K562 (cell line): ENCODE measurements at regions not wholly inside any gene's neighbourhood (a gene's known extent, or its start where the extent isn't known, plus 50 kb on each side); places are given as distances from the start of the nearest gene placed in this dataset.

Source experiments
- ATAC-seq: fragments of 200-7000 bp; cut with Tn5 transposase; 3 replicates; pipeline ENCODE4 v1.9.1; 2020; ENCODE audit warnings: moderate library complexity
- BruUV-seq: library from RNA; stranded (reverse); fragments of 400-500 nt; replicated peaks from 2 replicates; lab custom pipeline; 2021; lab: Mats Ljungman, UMichigan
- CTCF ChIA-PET: fragments of 300-600 bp; formaldehyde crosslinking; extraction: SDS; loops from one replicate; lab custom pipeline; 2021; ENCODE audit warnings: low intra/inter-chr PET ratio; lab: Yijun Ruan, JAX
- POLR2A ChIA-PET: fragments of 300-600, 350-650 bp; sonication (Branson Sonifier 250); formaldehyde crosslinking; extraction: SDS; loops from one replicate; lab custom pipeline; 2021; ENCODE audit warnings: antibody characterized with exemption, inconsistent platforms; lab: Yijun Ruan, JAX
- DNase-seq, 4 experiments: peaks; one replicate each; pipeline versions ENCODE4 v3.0.0 to v3.0.0-alpha.2; 2011 to 2018; ENCODE audit warnings: low spot score in 3 of 4, mixed read lengths in 3 of 4; ENCODE audit errors: extremely low read depth in 1 of 4
- FAIRE-seq: peaks from 2 replicates; lab custom pipeline; 2011; peaks lifted over from hg19 to GRCh38; lab: Jason Lieb, UNC
- H2AFZ ChIP-seq: 2 replicates; pipeline ENCODE4 v1.6.0; 2011; ENCODE audit warnings: low read depth, low read length, control low read depth, inconsistent platforms
- H3K27ac ChIP-seq: fragments of 200-600 bp; 3 replicates; pipeline ENCODE4 v1.8.0; 2011; ENCODE audit warnings: low read depth, mild to moderate bottlenecking, control low read depth, inconsistent platforms, low read length, moderate library complexity, mixed read lengths; ENCODE audit errors: extremely low read depth
- H3K27me3 ChIP-seq, 2 experiments: fragments of 300-600 bp in 1 of 2; 2 replicates in 1 of 2; 3 replicates in 1 of 2; pipeline versions ENCODE4 v1.6.0 to v1.8.0; 2011; ENCODE audit warnings: inconsistent platforms in 2 of 2, low read length in 2 of 2, mild to moderate bottlenecking in 1 of 2, mixed read lengths in 1 of 2, moderate library complexity in 1 of 2; ENCODE audit not compliant: control insufficient read depth in 2 of 2, insufficient read depth in 2 of 2
- H3K36me3 ChIP-seq: fragments of 300-600 bp; 3 replicates; pipeline ENCODE4 v1.8.0; 2011; ENCODE audit warnings: mild to moderate bottlenecking, low read length, inconsistent platforms; ENCODE audit not compliant: control insufficient read depth, insufficient read depth
- H3K4me1 ChIP-seq, 2 experiments: fragments of 200-600 bp in 1 of 2; replicated peaks in 1 of 2; 2 replicates in 1 of 2; 3 replicates in 1 of 2; pipeline versions ENCODE4 v1.5.1 to v1.8.0; 2011; ENCODE audit warnings: inconsistent platforms in 2 of 2, low read length in 2 of 2, mild to moderate bottlenecking in 1 of 2, mixed read lengths in 1 of 2, moderate library complexity in 1 of 2; ENCODE audit not compliant: control insufficient read depth in 2 of 2, insufficient read depth in 2 of 2
- H3K4me2 ChIP-seq: 2 replicates; pipeline ENCODE4 v1.6.1; 2011; ENCODE audit warnings: low read length, control low read depth, inconsistent platforms, mixed read lengths; ENCODE audit not compliant: insufficient read depth
- H3K4me3 ChIP-seq: fragments of 200-600 bp; sonication (generic), shearing (Covaris generic); 2 replicates; pipeline ENCODE4 v1.5.1; 2016; ENCODE audit warnings: control low read depth, inconsistent platforms
- H3K79me2 ChIP-seq: fragments of 200-600 bp; 3 replicates; pipeline ENCODE4 v1.8.0; 2011; ENCODE audit warnings: low read length, inconsistent platforms; ENCODE audit not compliant: control insufficient read depth, insufficient read depth
- H3K9ac ChIP-seq, 2 experiments: 2 replicates each; pipeline versions ENCODE4 v1.6.0 to v1.6.1; 2011; ENCODE audit warnings: low read depth in 2 of 2, low read length in 2 of 2, control low read depth in 1 of 2, inconsistent platforms in 1 of 2, mild to moderate bottlenecking in 1 of 2, mixed read lengths in 1 of 2; ENCODE audit not compliant: insufficient read depth in 1 of 2
- H3K9me1 ChIP-seq: one replicate; pipeline ENCODE4 v1.6.0; 2011; ENCODE audit warnings: inconsistent platforms, mild to moderate bottlenecking, low read length, moderate library complexity; ENCODE audit not compliant: control insufficient read depth, insufficient read depth
- H3K9me3 ChIP-seq: replicated peaks from 2 replicates; pipeline ENCODE4 v1.5.1; 2011; ENCODE audit warnings: low read depth, low read length, inconsistent platforms; ENCODE audit not compliant: control insufficient read depth, insufficient read depth
- H4K20me1 ChIP-seq: replicated peaks from 2 replicates; pipeline ENCODE4 v1.6.1; 2011; ENCODE audit warnings: low read length, inconsistent platforms, mixed read lengths; ENCODE audit not compliant: control insufficient read depth, insufficient read depth
- CREB3L1 ChIP-seq: fragments of 450-650 bp; IDR thresholded peaks from 2 replicates; pipeline ENCODE4 v1.6.1; 2014; ENCODE audit warnings: low read depth, mild to moderate bottlenecking, moderate library complexity, borderline replicate concordance
- CREBBP ChIP-seq: IDR thresholded peaks from one replicate; pipeline ENCODE4 v1.6.1; 2012; ENCODE audit warnings: low read depth, mild to moderate bottlenecking, control low read depth, inconsistent platforms, low read length
- EHMT2 ChIP-seq: fragments of 450-650 bp; IDR thresholded peaks from 2 replicates; pipeline ENCODE4 v1.6.1; 2018; ENCODE audit warnings: antibody characterized with exemption
- L3MBTL2 ChIP-seq: fragments of 450-650 bp; IDR thresholded peaks from 2 replicates; pipeline ENCODE4 v1.6.1; 2016; ENCODE audit warnings: mild to moderate bottlenecking, moderate library complexity
- SFPQ ChIP-seq: fragments of 200-400 bp; formaldehyde crosslinking; IDR thresholded peaks from 2 replicates; pipeline ENCODE4 v1.6.1; 2017; ENCODE audit warnings: mild to moderate bottlenecking, low read depth, low read length, moderate library complexity
- SP2 ChIP-seq: IDR thresholded peaks from 2 replicates; pipeline ENCODE4 v1.6.1; 2011; ENCODE audit warnings: mild to moderate bottlenecking, low read depth, low read length, moderate library complexity; ENCODE audit not compliant: poor library complexity, severe bottlenecking; ENCODE audit errors: extremely low read depth
- ZNF23 ChIP-seq: fragments of 250-450 bp; sonication (Bioruptor Pico); IDR thresholded peaks from 2 replicates; pipeline ENCODE4 v1.4.0; 2020; ENCODE audit warnings: mild to moderate bottlenecking
- WGBS: fragments of 100-300 bp; shearing (Covaris generic); methylation state at CpG from one replicate; pipeline ENCODE4 v1.1.6; 2016; ENCODE audit warnings: low coverage, mixed read lengths; ENCODE audit not compliant: insufficient coverage; ENCODE audit errors: missing lambda C conversion rate; 5-methylcytosine and 5-hydroxymethylcytosine counted together
- in situ Hi-C: fragments of 300-500 bp; cut with MboI; formaldehyde crosslinking; loops from 4 replicates; pipeline ENCODE4 v1.15.0; 2018; ENCODE audit warnings: inconsistent platforms, mixed read lengths
- intact Hi-C: fragments of 100-400 bp; cut with micrococcal nuclease; formaldehyde crosslinking; loops from 2 replicates; pipeline ENCODE4 v1.14.2; 2022
- TF ChIP-seq, protein P1 (sequence below), 2 experiments: fragments of 200-800 bp in 1 of 2; sonication (Bioruptor generic) in 1 of 2; sonication (generic) in 1 of 2; formaldehyde crosslinking in 1 of 2; IDR thresholded peaks in 1 of 2; conservative IDR thresholded peaks in 1 of 2; 2 replicates each; pipeline versions ENCODE4 v1.5.0 to v1.6.1; 2016 to 2020; ENCODE audit warnings: missing compliant biosample characterization in 1 of 2, missing genetic modification characterization in 1 of 2, missing genetic modification reagents in 1 of 2
- TF ChIP-seq, protein P2 (sequence below): sonication (generic); formaldehyde crosslinking; IDR thresholded peaks from 2 replicates; pipeline ENCODE4 v1.8.0; 2022; ENCODE audit warnings: mild to moderate bottlenecking, missing genetic modification reagents

GRCh38 chr12:116642683-116643082 lies 83.5 kb downstream of the MAP1LC3B2 start (continued):
- peak; percentile 65; the same call in 1 of the 2 replicates for TF ChIP-seq ZNF23 (CRISPR knock-in tag)
- peak; percentile 34; the same call in 1 of the 2 replicates for TF ChIP-seq L3MBTL2
- no peak for TF ChIP-seq SP2
- no peak for TF ChIP-seq CREBBP
- peak; percentile 98 for TF ChIP-seq CREB3L1
- TF ChIP-seq EHMT2: peak; percentile 88

DNA sequence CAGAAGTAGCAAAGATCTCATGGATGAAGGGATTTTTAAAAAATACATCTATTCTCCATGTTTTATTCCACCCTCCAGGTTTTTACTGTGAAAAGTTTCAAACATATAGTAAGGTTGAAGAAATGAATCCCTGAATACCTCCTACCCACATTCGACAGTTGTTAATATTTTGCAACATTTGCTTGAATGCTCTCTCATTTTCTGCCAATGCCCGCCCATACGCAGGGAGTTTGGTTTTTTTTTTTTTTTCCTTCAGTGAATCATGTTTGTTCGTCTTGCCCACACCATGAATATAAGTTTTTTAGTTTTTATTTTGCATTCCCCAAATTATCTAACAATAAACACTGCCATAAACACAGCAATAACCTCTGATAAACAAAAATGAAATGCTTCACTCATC lies 82.9 kb downstream of the MAP1LC3B2 start:
- CTCF ChIA-PET: no interaction called here
- Histone ChIP-seq H3K27ac (no peak overlapping the region), H3K9me3 (no peaks in the 10 kb centered on the region), H3K79me2 (no peaks in the 10 kb centered on the region), H3K36me3 (no peaks in the 10 kb centered on the region), H3K4me1 (no peaks in the 10 kb centered on the region), H3K27me3 (peaks cover 12 to 33% of the 10 kb centered on the region in 2 experiments), H3K9me1 (no peaks in the 10 kb centered on the region), H3K9ac (no peak overlapping the region), H4K20me1 (no peaks in the 10 kb centered on the region), H3K4me2 (no peak overlapping the region), H3K4me3 (no peak overlapping the region), H2AFZ (peak overlapping the region; percentile 3; the same call in 1 of the 2 replicates)
- no peak for ATAC-seq
- no peak for FAIRE-seq
- intact Hi-C loops (no loop called here), in situ Hi-C loops (no loop called here)
- no peak for DNase-seq
- no TSS peak for BruUV-seq
- TF ChIP-seq, protein P1, sequence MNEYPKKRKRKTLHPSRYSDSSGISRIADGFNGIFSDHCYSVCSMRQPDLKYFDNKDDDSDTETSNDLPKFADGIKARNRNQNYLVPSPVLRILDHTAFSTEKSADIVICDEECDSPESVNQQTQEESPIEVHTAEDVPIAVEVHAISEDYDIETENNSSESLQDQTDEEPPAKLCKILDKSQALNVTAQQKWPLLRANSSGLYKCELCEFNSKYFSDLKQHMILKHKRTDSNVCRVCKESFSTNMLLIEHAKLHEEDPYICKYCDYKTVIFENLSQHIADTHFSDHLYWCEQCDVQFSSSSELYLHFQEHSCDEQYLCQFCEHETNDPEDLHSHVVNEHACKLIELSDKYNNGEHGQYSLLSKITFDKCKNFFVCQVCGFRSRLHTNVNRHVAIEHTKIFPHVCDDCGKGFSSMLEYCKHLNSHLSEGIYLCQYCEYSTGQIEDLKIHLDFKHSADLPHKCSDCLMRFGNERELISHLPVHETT (CRISPR knock-in tag; conservative IDR thresholded peaks at IDR 0.05 in 1 of 2, IDR thresholded peaks at IDR 0.05 in 1 of 2): no peak
- TF ChIP-seq SFPQ: no peak
- TF ChIP-seq, protein P2, sequence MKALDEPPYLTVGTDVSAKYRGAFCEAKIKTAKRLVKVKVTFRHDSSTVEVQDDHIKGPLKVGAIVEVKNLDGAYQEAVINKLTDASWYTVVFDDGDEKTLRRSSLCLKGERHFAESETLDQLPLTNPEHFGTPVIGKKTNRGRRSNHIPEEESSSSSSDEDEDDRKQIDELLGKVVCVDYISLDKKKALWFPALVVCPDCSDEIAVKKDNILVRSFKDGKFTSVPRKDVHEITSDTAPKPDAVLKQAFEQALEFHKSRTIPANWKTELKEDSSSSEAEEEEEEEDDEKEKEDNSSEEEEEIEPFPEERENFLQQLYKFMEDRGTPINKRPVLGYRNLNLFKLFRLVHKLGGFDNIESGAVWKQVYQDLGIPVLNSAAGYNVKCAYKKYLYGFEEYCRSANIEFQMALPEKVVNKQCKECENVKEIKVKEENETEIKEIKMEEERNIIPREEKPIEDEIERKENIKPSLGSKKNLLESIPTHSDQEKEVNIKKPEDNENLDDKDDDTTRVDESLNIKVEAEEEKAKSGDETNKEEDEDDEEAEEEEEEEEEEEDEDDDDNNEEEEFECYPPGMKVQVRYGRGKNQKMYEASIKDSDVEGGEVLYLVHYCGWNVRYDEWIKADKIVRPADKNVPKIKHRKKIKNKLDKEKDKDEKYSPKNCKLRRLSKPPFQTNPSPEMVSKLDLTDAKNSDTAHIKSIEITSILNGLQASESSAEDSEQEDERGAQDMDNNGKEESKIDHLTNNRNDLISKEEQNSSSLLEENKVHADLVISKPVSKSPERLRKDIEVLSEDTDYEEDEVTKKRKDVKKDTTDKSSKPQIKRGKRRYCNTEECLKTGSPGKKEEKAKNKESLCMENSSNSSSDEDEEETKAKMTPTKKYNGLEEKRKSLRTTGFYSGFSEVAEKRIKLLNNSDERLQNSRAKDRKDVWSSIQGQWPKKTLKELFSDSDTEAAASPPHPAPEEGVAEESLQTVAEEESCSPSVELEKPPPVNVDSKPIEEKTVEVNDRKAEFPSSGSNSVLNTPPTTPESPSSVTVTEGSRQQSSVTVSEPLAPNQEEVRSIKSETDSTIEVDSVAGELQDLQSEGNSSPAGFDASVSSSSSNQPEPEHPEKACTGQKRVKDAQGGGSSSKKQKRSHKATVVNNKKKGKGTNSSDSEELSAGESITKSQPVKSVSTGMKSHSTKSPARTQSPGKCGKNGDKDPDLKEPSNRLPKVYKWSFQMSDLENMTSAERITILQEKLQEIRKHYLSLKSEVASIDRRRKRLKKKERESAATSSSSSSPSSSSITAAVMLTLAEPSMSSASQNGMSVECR: no peak
- 25% methylated on average over 4 of the region's 4 CpGs for WGBS
- POLR2A ChIA-PET: no interaction called here
